ENCODE measurements at regions not wholly inside any gene's neighbourhood (a gene's known extent, or its start where the extent isn't known, plus 50 kb on each side); places are given as distances from the start of the nearest gene placed in this dataset.

- POLR2A ChIA-PET: interaction anchor here (0.6 kb wide), 1 partner anchor 16 kb away, joined by 6 read pairs; no protein-coding TSS in a partner anchor
- Histone ChIP-seq H3K9me3 (ENCODE audit: control insufficient read depth, insufficient read depth, low read depth, low read length) (no peaks in the 10 kb centered on the region), H3K36me3 (ENCODE audit: control insufficient read depth, insufficient read depth, low read length) (no peaks in the 10 kb centered on the region), H3K4me3 (ENCODE audit: low read depth in 2 of 2, low read length in 2 of 2) (no peak overlapping the region), H3K27ac (ENCODE audit: low read length) (no peak overlapping the region), H3K27me3 (ENCODE audit: control insufficient read depth, insufficient read depth, low read length) (peaks cover 6% of the 10 kb centered on the region), H3K4me1 (ENCODE audit: control insufficient read depth, insufficient read depth, low read length) (no peaks in the 10 kb centered on the region)
- no TSS peak for BruUV-seq (replicated peaks)
- in situ Hi-C loops (cut with HindIII; ENCODE audit: low pct_unique_long_range_greater_than_20kb, low sequenced_read_pairs): no loop called here
- ATAC-seq (no peak), DNase-seq (ENCODE audit: low read depth, low spot score) (no peak)
- CTCF ChIA-PET: no interaction called here
- intact Hi-C loops (cut with micrococcal nuclease; ENCODE audit: unreplicated experiment): no loop called here
- TF ChIP-seq, protein P1, sequence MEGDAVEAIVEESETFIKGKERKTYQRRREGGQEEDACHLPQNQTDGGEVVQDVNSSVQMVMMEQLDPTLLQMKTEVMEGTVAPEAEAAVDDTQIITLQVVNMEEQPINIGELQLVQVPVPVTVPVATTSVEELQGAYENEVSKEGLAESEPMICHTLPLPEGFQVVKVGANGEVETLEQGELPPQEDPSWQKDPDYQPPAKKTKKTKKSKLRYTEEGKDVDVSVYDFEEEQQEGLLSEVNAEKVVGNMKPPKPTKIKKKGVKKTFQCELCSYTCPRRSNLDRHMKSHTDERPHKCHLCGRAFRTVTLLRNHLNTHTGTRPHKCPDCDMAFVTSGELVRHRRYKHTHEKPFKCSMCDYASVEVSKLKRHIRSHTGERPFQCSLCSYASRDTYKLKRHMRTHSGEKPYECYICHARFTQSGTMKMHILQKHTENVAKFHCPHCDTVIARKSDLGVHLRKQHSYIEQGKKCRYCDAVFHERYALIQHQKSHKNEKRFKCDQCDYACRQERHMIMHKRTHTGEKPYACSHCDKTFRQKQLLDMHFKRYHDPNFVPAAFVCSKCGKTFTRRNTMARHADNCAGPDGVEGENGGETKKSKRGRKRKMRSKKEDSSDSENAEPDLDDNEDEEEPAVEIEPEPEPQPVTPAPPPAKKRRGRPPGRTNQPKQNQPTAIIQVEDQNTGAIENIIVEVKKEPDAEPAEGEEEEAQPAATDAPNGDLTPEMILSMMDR (IDR thresholded peaks at IDR 0.05): no peak
- TF ChIP-seq, protein P2, sequence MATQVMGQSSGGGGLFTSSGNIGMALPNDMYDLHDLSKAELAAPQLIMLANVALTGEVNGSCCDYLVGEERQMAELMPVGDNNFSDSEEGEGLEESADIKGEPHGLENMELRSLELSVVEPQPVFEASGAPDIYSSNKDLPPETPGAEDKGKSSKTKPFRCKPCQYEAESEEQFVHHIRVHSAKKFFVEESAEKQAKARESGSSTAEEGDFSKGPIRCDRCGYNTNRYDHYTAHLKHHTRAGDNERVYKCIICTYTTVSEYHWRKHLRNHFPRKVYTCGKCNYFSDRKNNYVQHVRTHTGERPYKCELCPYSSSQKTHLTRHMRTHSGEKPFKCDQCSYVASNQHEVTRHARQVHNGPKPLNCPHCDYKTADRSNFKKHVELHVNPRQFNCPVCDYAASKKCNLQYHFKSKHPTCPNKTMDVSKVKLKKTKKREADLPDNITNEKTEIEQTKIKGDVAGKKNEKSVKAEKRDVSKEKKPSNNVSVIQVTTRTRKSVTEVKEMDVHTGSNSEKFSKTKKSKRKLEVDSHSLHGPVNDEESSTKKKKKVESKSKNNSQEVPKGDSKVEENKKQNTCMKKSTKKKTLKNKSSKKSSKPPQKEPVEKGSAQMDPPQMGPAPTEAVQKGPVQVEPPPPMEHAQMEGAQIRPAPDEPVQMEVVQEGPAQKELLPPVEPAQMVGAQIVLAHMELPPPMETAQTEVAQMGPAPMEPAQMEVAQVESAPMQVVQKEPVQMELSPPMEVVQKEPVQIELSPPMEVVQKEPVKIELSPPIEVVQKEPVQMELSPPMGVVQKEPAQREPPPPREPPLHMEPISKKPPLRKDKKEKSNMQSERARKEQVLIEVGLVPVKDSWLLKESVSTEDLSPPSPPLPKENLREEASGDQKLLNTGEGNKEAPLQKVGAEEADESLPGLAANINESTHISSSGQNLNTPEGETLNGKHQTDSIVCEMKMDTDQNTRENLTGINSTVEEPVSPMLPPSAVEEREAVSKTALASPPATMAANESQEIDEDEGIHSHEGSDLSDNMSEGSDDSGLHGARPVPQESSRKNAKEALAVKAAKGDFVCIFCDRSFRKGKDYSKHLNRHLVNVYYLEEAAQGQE (IDR thresholded peaks at IDR 0.05; ENCODE audit: insufficient read depth in 1 of 2, low read depth in 2 of 2, low read length in 1 of 2): no peak
- TF ChIP-seq POLR2AphosphoS5 (IDR thresholded peaks at IDR 0.05; ENCODE audit: low read depth, low read length): no peak
- TF ChIP-seq TCF7L2 (IDR thresholded peaks at IDR 0.05; ENCODE audit: low read depth, low read length): no peak
- no peak for TF ChIP-seq SIN3A (IDR thresholded peaks at IDR 0.05; ENCODE audit: borderline replicate concordance, insufficient read depth, low read depth, low read length)
Measured at GRCh38 chr1:227450489-227450888, 112.9 kb upstream of the ZNF678 start.

DNA sequence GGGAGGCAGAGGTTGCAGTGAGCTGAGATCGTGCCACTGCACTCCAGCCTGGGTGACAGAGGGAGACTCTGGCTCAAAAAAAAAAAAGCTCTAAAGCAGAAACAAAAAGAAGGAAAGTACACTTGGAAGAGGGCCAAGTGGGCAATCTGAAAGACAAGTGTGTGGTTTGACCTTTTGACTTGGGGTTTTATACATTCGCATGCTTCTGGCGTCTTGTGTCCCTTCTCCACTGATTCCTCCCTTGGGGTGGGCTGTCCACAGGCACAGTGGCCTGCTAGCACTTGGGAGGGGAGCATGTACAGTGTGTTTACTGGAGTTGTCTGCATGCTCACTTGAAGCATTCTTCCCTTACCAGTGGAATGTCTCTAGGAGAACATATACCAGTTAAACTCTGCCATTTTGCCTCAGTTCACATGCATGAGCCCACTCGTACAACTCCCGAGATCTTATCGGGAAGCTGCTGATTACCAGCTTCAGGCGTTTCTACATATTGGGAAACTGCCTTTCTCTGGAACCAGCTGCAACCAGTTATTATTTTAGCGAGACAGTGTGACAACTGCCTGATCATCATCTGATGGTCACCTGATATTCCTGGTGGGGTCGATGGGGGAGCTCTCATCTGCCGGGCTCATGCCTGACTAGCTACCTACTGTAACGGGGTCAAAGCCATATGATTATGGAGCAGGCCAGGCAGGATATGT is 113.5 kb upstream of the ZNF678 start:
- Histone ChIP-seq H3K4me3 (ENCODE audit: low read depth in 2 of 2, low read length in 2 of 2) (no peak overlapping the region), H3K27ac (ENCODE audit: low read length) (no peak overlapping the region), H3K4me1 (ENCODE audit: control insufficient read depth, insufficient read depth, low read length) (no peaks in the 10 kb centered on the region), H3K36me3 (ENCODE audit: control insufficient read depth, insufficient read depth, low read length) (no peaks in the 10 kb centered on the region), H3K9me3 (ENCODE audit: control insufficient read depth, insufficient read depth, low read depth, low read length) (no peaks in the 10 kb centered on the region), H3K27me3 (ENCODE audit: control insufficient read depth, insufficient read depth, low read length) (peaks cover 6% of the 10 kb centered on the region)
- in situ Hi-C loops (cut with HindIII; ENCODE audit: low pct_unique_long_range_greater_than_20kb, low sequenced_read_pairs): no loop called here
- TF ChIP-seq, protein P1 (IDR thresholded peaks at IDR 0.05): no peak
- TF ChIP-seq POLR2AphosphoS5 (IDR thresholded peaks at IDR 0.05; ENCODE audit: low read depth, low read length): no peak
- TF ChIP-seq, protein P2 (IDR thresholded peaks at IDR 0.05; ENCODE audit: insufficient read depth in 1 of 2, low read depth in 2 of 2, low read length in 1 of 2): no peak
- no peak for TF ChIP-seq TCF7L2 (IDR thresholded peaks at IDR 0.05; ENCODE audit: low read depth, low read length)
- TF ChIP-seq SIN3A (IDR thresholded peaks at IDR 0.05; ENCODE audit: borderline replicate concordance, insufficient read depth, low read depth, low read length): no peak
- CTCF ChIA-PET: interaction anchor here (0.7 kb wide), 1 partner anchor 171 kb away, joined by 4 read pairs; no protein-coding TSS in a partner anchor
- POLR2A ChIA-PET: interaction anchor here (0.6 kb wide), 1 partner anchor 16 kb away, joined by 6 read pairs; no protein-coding TSS in a partner anchor
- no peak for DNase-seq (ENCODE audit: low read depth, low spot score)
- BruUV-seq (replicated peaks): no TSS peak
- intact Hi-C loops (cut with micrococcal nuclease; ENCODE audit: unreplicated experiment): no loop called here
- no peak for ATAC-seq
